ENCODE measurements at regions not wholly inside any gene's neighbourhood (a gene's known extent, or its start where the extent isn't known, plus 50 kb on each side); places are given as distances from the start of the nearest gene placed in this dataset.

GRCh38 chr12:125650587-125650986 is 585.4 kb downstream of the AACS start:
- no peak for DNase-seq (ENCODE audit: low read depth in 2 of 3, low spot score in 2 of 3)

DNA sequence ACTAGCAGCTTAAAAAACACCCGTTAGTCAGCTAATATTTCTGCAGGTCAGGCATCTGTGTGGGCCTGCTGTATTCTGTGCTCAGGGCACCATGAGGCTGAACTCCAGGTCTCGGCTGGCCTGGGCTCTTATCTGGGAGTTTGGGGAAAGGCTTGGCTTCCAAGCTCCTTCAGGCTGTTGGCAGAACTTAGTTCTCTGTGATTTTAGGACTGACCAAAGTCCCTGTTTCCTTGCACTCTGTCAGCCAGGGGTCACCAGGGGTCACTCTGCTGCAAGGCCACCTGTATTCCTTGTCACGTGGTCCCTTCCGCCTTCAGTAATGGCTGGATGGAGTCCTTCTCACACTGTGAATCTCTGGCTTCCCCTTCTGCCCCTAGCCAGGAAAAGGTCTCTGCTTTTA is 586.4 kb downstream of the AACS start:
- no peak for DNase-seq (ENCODE audit: low read depth in 2 of 3, low spot score in 2 of 3)

DNA sequence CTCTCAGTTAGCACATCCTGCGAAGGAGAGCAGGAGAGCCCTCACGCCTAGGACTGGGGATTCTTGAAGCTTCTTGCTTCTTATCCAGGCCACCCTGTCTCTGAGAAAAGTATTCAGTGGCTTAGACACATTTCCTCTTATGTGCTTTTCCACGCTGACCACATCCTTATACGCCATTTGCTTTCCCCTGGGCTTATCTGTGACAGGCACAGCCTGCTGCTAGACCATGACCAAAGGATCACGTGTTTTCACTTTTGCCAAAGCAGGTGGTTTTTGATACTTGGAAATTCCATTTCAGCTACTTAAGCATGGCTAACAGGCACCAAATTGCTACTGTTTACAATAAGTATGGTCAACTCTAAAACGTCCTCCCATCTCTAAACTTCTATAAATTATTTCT is 587.4 kb downstream of the AACS start:
- DNase-seq (ENCODE audit: low read depth in 2 of 3, low spot score in 2 of 3) = no peak

DNA sequence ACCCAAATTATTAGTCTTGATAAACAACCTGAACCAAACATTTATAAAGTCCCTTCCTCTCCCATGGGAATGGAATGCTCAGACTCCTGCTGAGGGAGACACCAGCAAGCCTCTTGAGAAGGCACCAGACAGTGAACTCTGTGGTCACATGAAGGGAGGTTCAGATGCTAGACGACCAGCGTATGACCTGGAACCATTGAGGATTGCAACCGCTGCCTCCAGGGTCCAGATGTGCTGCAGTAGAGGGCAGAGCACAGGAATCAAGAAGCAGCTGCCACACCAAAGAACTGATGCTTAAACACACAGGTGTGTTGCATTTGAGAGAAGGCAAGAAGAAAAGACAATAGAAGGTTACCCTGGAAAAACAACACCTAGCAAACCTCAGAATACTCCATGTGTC is 592.4 kb downstream of the AACS start:
- DNase-seq (ENCODE audit: low read depth in 2 of 3, low spot score in 2 of 3) = no peak

- no peak for DNase-seq (ENCODE audit: low read depth in 2 of 3, low spot score in 2 of 3)
These were observed 609.5 kb downstream of the AACS start for GRCh38 chr12:125674554-125675338.

- no peak for DNase-seq (ENCODE audit: low read depth in 2 of 3, low spot score in 2 of 3)
These were observed 611.1 kb downstream of the AACS start for GRCh38 chr12:125676366-125676765.

- DNase-seq (ENCODE audit: low read depth in 2 of 3, low spot score in 2 of 3) = no peak
These were observed 612.6 kb downstream of the AACS start for GRCh38 chr12:125677829-125678228.

GRCh38 chr12:125678589-125678993 is 613.4 kb downstream of the AACS start:
- DNase-seq (ENCODE audit: low read depth in 2 of 3, low spot score in 2 of 3) = no peak

DNA sequence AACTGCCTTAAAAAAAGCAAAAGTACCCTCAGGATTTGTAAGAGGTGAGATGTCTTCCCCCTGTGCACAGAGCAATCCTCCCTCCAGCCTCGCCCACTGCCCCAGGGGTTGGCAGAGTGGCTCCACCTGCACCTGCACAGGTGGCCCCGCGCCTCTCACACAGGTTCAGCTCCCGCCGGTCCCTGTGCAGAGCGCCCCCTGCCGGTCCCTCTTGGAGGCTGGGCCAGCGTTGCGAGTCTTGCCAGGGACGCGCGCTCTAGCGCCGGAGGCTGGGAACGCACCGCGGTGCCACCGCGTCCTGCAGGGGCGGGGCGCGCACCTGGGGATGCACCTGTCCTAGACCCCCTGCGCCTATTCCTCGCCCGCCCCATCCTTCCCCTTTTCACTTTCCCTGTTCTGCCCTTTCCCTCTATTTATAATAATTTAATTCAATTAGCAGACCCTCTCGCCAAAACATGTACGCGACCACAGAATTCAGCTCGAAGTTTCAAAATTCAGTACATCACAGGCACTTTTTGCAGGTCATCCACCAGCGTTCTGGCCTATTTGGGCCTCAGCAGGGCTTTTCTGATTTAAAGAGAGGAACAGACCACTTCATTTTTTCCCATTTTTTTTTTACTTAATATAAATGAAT is 618.6 kb downstream of the AACS start:
- DNase-seq (ENCODE audit: low read depth in 2 of 3, low spot score in 2 of 3) = peak in 2 of 3 experiments; percentile 5 to 43

- no peak for DNase-seq (ENCODE audit: low read depth in 2 of 3, low spot score in 2 of 3)
These were observed 619.9 kb downstream of the AACS start for GRCh38 chr12:125684968-125685790.

DNA sequence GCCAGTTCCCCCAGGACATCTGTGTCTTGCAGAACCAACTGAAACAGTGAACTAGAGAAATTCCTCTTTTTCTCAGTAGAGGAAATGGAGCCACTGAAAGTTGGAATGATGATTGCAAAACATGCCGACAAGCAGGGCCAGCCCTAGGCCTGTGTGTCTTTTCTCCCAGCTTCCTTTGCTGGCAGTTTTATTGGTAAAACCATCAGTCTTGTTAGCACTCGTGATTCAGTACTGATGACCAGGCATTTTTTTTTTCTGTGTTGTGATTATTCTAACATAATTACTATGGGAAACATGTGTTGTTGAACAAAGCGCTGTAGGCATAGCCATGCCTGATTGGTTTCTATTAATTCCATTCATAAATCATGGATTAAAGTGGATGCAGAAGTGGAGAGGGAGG is 620.7 kb downstream of the AACS start:
- DNase-seq (ENCODE audit: low read depth in 2 of 3, low spot score in 2 of 3) = no peak

- DNase-seq (ENCODE audit: low read depth in 2 of 3, low spot score in 2 of 3) = no peak
These were observed 622.2 kb downstream of the AACS start for GRCh38 chr12:125687403-125687802.

DNA sequence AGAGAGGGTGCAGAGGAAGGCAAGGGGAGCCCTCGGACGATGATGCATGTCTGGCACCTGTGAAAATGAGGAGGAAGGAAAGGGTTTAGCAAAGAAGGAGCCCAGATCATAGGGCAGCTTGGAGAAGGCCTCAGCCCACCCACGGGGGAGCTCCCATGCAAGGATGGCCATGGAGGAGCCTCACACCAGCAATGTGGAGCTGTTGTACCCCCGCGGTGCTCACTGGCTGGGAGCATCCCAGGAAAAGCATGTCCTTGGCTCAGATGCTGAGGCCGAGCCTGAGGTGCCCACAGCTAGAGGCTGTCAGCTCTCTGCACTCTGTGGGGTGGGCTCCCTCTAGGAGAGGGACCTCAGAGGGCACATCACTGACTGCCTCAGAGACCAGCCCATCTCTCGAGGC is 622.6 kb downstream of the AACS start:
- DNase-seq (ENCODE audit: low read depth in 2 of 3, low spot score in 2 of 3) = no peak

DNA sequence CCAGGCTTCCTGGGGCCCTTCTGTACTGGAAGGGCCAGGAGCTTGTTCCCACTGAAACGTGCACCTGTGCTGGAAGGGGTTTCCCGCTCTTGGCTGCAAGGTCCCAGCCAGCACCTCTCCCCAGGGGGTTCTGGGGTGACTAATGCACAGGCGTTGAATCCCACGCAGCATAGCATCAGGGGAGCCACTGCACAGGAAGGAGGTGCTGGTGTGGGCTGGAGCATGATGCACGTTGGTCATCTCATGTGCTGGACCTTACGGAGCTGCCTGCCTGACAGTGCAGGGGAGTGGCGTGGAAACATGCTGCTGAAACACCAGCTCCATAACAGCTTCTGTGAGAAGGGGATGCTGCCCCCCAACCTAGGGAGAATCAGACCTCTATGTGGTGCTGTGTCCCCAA is 623.0 kb downstream of the AACS start:
- DNase-seq (ENCODE audit: low read depth in 2 of 3, low spot score in 2 of 3) = no peak

- no peak for DNase-seq (ENCODE audit: low read depth in 2 of 3, low spot score in 2 of 3)
These were observed 623.6 kb downstream of the AACS start for GRCh38 chr12:125688881-125689280.

DNA sequence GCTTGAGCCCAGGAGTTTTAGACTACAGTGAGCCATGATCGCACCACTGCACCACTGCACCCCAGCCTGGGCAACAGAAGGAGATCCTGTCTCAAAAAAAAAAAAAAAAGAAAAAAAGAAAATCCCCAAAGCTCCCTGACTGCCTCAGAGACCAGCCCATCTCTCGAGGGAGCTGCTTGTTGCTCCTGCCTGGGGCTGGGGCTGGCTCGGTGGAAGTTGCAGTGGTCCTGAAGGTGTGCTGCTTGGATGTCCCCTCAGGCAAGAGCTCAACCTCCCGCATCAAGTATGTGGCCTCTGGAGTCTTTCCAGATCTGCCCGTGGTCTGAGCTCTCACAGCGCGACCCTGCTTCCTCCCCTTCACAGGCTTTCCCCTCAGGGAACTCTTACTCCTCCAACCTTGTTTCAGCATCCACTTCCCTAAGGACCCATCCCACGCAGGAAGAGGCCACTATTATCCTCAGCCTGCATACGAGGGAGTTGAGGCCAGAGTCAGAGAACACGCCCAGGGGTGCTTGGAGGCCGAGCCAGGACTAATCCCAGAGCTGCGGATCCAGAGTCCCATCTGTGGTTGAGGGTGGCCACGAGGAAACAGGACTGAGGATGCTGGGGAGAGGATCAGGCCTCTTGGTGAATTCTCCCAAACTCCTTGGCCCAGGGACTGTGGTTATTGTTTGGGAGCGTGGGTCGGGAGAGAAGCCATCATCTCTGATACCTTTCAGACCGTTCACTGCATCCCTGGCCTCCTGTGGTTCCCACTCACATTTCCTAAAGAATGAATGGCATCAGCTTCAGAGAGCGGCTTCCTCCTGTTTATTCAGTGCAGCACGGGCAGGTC is 624.6 kb downstream of the AACS start:
- no peak for DNase-seq (ENCODE audit: low read depth in 2 of 3, low spot score in 2 of 3)

- no peak for DNase-seq (ENCODE audit: low read depth in 2 of 3, low spot score in 2 of 3)
These were observed 625.6 kb downstream of the AACS start for GRCh38 chr12:125690841-125691240.

DNA sequence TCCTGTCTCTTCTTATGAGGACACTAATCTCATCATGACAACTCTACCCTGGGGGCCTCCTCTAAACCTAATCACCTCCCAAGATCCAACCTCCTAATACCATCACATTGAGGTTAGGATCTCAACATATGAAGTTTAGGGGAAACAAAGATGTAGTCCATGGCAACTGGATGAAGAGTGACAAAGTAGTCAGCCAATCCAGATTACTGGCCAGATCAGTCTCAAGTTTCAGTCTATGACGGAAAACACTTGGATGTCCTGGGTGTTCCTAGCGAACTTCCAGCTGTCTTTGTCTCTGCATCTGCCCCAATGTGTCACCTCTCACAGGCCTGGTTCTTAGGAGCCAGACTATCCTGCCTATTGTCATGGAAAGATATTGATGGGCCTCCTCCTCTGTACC is 630.8 kb downstream of the AACS start:
- DNase-seq (ENCODE audit: low read depth in 2 of 3, low spot score in 2 of 3) = no peak

- no peak for DNase-seq (ENCODE audit: low read depth in 2 of 3, low spot score in 2 of 3)
These were observed 639.6 kb downstream of the AACS start for GRCh38 chr12:125704803-125705202.

- no peak for DNase-seq (ENCODE audit: low read depth in 2 of 3, low spot score in 2 of 3)
These were observed 655.7 kb downstream of the AACS start for GRCh38 chr12:125720961-125721360.

GRCh38 chr12:125734137-125734536 is 668.9 kb downstream of the AACS start:
- no peak for DNase-seq (ENCODE audit: low read depth in 2 of 3, low spot score in 2 of 3)

Measured in activated CD8-positive, alpha-beta memory T cell treated with anti-CD3 and anti-CD28 coated beads for 48 hours (primary cell).